T-cell (primary cell): ENCODE measurements at regions not wholly inside any gene's neighbourhood (a gene's known extent, or its start where the extent isn't known, plus 50 kb on each side); places are given as distances from the start of the nearest gene placed in this dataset.
"Not testable (repeated sequence)": the region's sequence is repeated elsewhere in the genome, so short reads cannot be mapped to it uniquely, and the experiment has no call there.

ENCODE experiments used
- ATAC-seq, 4 experiments: fragments of 200-7000 bp in 3 of 4; fragments of 150-1000 bp in 1 of 4; cut with Tn5 transposase; replicated peaks in 1 of 4; 1 replicate in 3 of 4; 2 replicates in 1 of 4; pipeline ENCODE4 v1.10.0; 2021; ENCODE audit warnings: moderate library complexity in 3 of 4, mild to moderate bottlenecking in 2 of 4, moderate number of reproducible peaks in 1 of 4
- CTCF ChIA-PET, 2 donors: fragments of 300-600 bp; sonication (Branson Sonifier 250); formaldehyde crosslinking; loops; one replicate each; lab custom pipeline; 2022; ENCODE audit warnings: antibody characterized with exemption in 2 of 2; lab: Charles Lee
- POLR2A ChIA-PET, 2 donors: fragments of 300-600 bp; sonication (Branson Sonifier 250); formaldehyde crosslinking; loops; one replicate each; lab custom pipeline; 2022; ENCODE audit warnings: antibody characterized with exemption in 2 of 2; lab: Charles Lee
- DNase-seq, 35 experiments: peaks; one replicate each; pipeline versions ENCODE4 v3.0.0 to v3.0.0-alpha.2; 2013 to 2023
- H3K27ac ChIP-seq: one replicate; pipeline ENCODE4 v1.5.1; 2013; ENCODE audit warnings: low read length
- H3K27me3 ChIP-seq, 2 experiments: replicated peaks in 1 of 2; 1 replicate in 1 of 2; 2 replicates in 1 of 2; pipeline versions ENCODE4 v1.6.1 to v1.7.0; 2013; ENCODE audit warnings: low read length in 1 of 2, mixed read lengths in 1 of 2; ENCODE audit not compliant: control insufficient read depth in 2 of 2, insufficient read depth in 2 of 2; ENCODE audit errors: extremely low read depth in 1 of 2
- H3K36me3 ChIP-seq, 2 donors: 1 replicate in 1 of 2; 2 replicates in 1 of 2; pipeline versions ENCODE4 v1.6.1 to v1.7.0; 2013; ENCODE audit warnings: low read length in 1 of 2; ENCODE audit not compliant: control insufficient read depth in 2 of 2, insufficient read depth in 1 of 2; ENCODE audit errors: extremely low read depth in 1 of 2
- H3K4me1 ChIP-seq, 2 experiments: 1 replicate in 1 of 2; 2 replicates in 1 of 2; pipeline versions ENCODE4 v1.6.1 to v1.7.0; 2013; ENCODE audit warnings: low read length in 2 of 2, mixed read lengths in 1 of 2; ENCODE audit not compliant: insufficient read depth in 2 of 2, control insufficient read depth in 1 of 2; ENCODE audit errors: extremely low read depth in 1 of 2
- H3K4me3 ChIP-seq, 2 donors: 1 replicate in 1 of 2; 2 replicates in 1 of 2; pipeline versions ENCODE4 v1.5.1 to v1.7.0; 2013; ENCODE audit warnings: mild to moderate bottlenecking in 2 of 2, low read length in 1 of 2, moderate library complexity in 1 of 2; ENCODE audit not compliant: control insufficient read depth in 1 of 2; ENCODE audit errors: extremely low read depth in 1 of 2
- H3K9me3 ChIP-seq: 2 replicates; pipeline ENCODE4 v1.7.0; 2013
- H3K27ac Mint-ChIP-seq, 2 donors: one replicate each; pipeline ENCODE4 v1.8.0; 2020 to 2021; ENCODE audit warnings: mild to moderate bottlenecking in 2 of 2, mixed read lengths in 2 of 2
- H3K27me3 Mint-ChIP-seq, 2 donors: one replicate each; pipeline ENCODE4 v1.8.0; 2021 to 2022; ENCODE audit warnings: mixed read lengths in 2 of 2
- H3K36me3 Mint-ChIP-seq: one replicate; pipeline ENCODE4 v1.8.0; 2021; ENCODE audit warnings: mixed read lengths
- H3K4me1 Mint-ChIP-seq, 3 donors: one replicate each; pipeline ENCODE4 v1.8.0; 2020 to 2022; ENCODE audit warnings: mixed read lengths in 3 of 3, mild to moderate bottlenecking in 1 of 3
- H3K4me3 Mint-ChIP-seq, 3 donors: one replicate each; pipeline ENCODE4 v1.8.0; 2020 to 2022; ENCODE audit warnings: mild to moderate bottlenecking in 3 of 3, mixed read lengths in 3 of 3, moderate library complexity in 3 of 3
- H3K9me3 Mint-ChIP-seq, 3 donors: one replicate each; pipeline ENCODE4 v1.8.0; 2020 to 2022; ENCODE audit warnings: mixed read lengths in 3 of 3
- WGBS: methylation state at CpG from one replicate; pipeline ENCODE4 v1.1.5; 2013; ENCODE audit warnings: missing lambda C conversion rate; ENCODE audit not compliant: insufficient coverage; 5-methylcytosine and 5-hydroxymethylcytosine counted together

DNA sequence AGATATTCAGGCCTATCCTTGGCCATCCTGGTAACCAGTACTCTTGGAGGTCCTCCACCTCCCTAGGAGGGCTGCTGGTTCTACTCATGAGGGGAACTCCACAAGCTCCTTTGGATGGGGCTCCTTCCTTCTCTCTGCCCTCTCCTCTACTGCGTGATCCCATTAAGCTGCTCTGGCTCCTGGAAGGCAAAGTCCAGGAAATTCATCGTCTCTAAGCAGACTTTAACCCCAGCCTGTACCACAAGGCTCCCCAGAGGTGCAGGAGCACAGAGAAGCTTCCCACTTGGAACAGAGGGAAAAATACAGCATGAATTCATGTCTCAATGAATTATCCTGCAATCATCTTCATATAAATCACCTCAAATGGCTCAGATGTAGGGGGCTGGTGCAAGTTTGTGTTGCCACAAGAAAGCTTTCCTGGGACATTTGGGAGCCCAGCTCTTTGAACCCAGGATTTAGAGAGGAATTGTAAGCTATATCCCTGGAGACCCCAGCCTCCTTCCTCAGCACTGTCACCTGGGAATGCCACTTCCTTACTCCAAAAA is 355.4 kb downstream of the CDC5L start:
- peaks cover 0 to 2% of the 10 kb centered on the region in 2 donors for H3K27me3 Mint-ChIP-seq
- H3K4me3 Mint-ChIP-seq = no peak overlapping the region
- H3K36me3 Mint-ChIP-seq = no peaks in the 10 kb centered on the region
- POLR2A ChIA-PET = no interaction called here
- H3K27ac Mint-ChIP-seq = no peak overlapping the region
- ATAC-seq (no peak), DNase-seq (no peak)
- H3K9me3 ChIP-seq = no peaks in the 10 kb centered on the region
- peaks cover 0 to 5% (median 2%) of the 10 kb centered on the region in 3 donors for H3K9me3 Mint-ChIP-seq
- 0% methylated on average over 1 of the region's 2 CpGs for WGBS
- H3K4me3 ChIP-seq = no peak overlapping the region
- no peaks in the 10 kb centered on the region for H3K36me3 ChIP-seq
- H3K4me1 ChIP-seq = no peaks in the 10 kb centered on the region
- no peak overlapping the region for H3K27ac ChIP-seq
- CTCF ChIA-PET = no interaction called here
- H3K4me1 Mint-ChIP-seq = no peaks in the 10 kb centered on the region
- peaks cover 0 to 4% of the 10 kb centered on the region in 2 experiments for H3K27me3 ChIP-seq

DNA sequence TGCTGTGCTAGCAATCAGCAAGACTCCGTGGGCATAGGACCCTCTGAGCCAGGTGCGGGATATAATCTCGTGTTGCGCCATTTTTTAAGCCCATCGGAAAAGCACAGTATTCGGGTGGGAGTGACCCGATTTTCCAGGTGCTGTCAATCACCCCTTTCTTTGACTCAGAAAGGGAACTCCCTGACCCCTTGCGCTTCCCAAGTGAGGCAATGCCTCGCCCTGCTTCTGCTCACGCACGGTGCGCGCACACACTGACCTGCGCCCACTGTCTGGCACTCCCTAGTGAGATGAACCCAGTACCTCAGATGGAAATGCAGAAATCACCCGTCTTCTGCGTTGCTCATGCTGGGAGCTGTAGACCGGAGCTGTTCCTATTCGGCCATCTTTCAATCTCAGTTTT is 372.6 kb downstream of the CDC5L start:
- H3K27me3 Mint-ChIP-seq, H3K27ac ChIP-seq, H3K4me3 Mint-ChIP-seq, H3K27ac Mint-ChIP-seq, ATAC-seq, CTCF ChIA-PET, H3K4me1 ChIP-seq, H3K36me3 Mint-ChIP-seq, H3K4me1 Mint-ChIP-seq, H3K4me3 ChIP-seq, DNase-seq, H3K36me3 ChIP-seq, H3K27me3 ChIP-seq, H3K9me3 ChIP-seq, POLR2A ChIA-PET: not testable (repeated sequence)
- H3K9me3 Mint-ChIP-seq = peaks cover 3 to 30% (median 22%) of the 10 kb centered on the region in 3 donors
- WGBS = 98% methylated on average over 15 of the region's 18 CpGs

- H3K4me3 Mint-ChIP-seq = no peak overlapping the region
- no peak for ATAC-seq
These were observed 373.5 kb downstream of the CDC5L start for GRCh38 chr6:44761046-44761445.

GRCh38 chr6:44762496-44762895 is 375.0 kb downstream of the CDC5L start:
- Mint-ChIP-seq H3K4me1 (no peaks in the 10 kb centered on the region), H3K27ac (no peak overlapping the region), H3K9me3 (peaks cover 0 to 35% (median 22%) of the 10 kb centered on the region in 3 donors), H3K36me3 (no peaks in the 10 kb centered on the region), H3K27me3 (peaks cover 0 to 1% of the 10 kb centered on the region in 2 donors), H3K4me3 (no peak overlapping the region)
- H3K27ac ChIP-seq = no peak overlapping the region
- H3K36me3 ChIP-seq = no peaks in the 10 kb centered on the region
- DNase-seq = no peak
- H3K4me1 ChIP-seq = no peaks in the 10 kb centered on the region
- POLR2A ChIA-PET = no interaction called here
- ATAC-seq = no peak
- H3K27me3 ChIP-seq = no peaks in the 10 kb centered on the region
- WGBS = no CpG with 5 or more reads among the region's 1 CpG
- peaks cover 8% of the 10 kb centered on the region for H3K9me3 ChIP-seq
- CTCF ChIA-PET = interaction anchor here in 1 of 2 donors (0.7 kb wide), 1 partner anchor 253 kb away, joined by 3 read pairs; no protein-coding TSS in a partner anchor
- no peak overlapping the region for H3K4me3 ChIP-seq

More at GRCh38 chr6:44761046-44761445, 373.5 kb downstream of the CDC5L start:
- H3K27me3 Mint-ChIP-seq = peaks cover 0 to 1% of the 10 kb centered on the region in 2 donors
- no peaks in the 10 kb centered on the region for H3K4me1 Mint-ChIP-seq
- ChIA-PET CTCF (no interaction called here), POLR2A (no interaction called here)
- H3K9me3 Mint-ChIP-seq = peaks cover 0 to 35% (median 22%) of the 10 kb centered on the region in 3 donors
- H3K27ac ChIP-seq = no peak overlapping the region
- no peaks in the 10 kb centered on the region for H3K4me1 ChIP-seq
- H3K4me3 ChIP-seq = no peak overlapping the region
- no peaks in the 10 kb centered on the region for H3K36me3 ChIP-seq
- no peaks in the 10 kb centered on the region for H3K27me3 ChIP-seq
- no peak overlapping the region for H3K27ac Mint-ChIP-seq
- no peak for DNase-seq
- H3K36me3 Mint-ChIP-seq = no peaks in the 10 kb centered on the region
- peaks cover 8% of the 10 kb centered on the region for H3K9me3 ChIP-seq

GRCh38 chr6:44771647-44772415 is 384.3 kb downstream of the CDC5L start:
- Mint-ChIP-seq H3K4me3 (no peak overlapping the region), H3K4me1 (peaks cover 3 to 15% (median 11%) of the 10 kb centered on the region in 3 donors), H3K9me3 (peaks cover 0 to 7% (median 0%) of the 10 kb centered on the region in 3 donors), H3K27ac (no peak overlapping the region), H3K27me3 (peaks cover 0 to 1% of the 10 kb centered on the region in 2 donors), H3K36me3 (no peaks in the 10 kb centered on the region)
- ChIA-PET POLR2A (no interaction called here), CTCF (interaction anchor here in 1 of 2 donors (0.6 kb wide), 1 partner anchor 42 kb away, joined by 3 read pairs; no protein-coding TSS in a partner anchor)
- Histone ChIP-seq H3K27ac (no peak overlapping the region), H3K27me3 (no peaks in the 10 kb centered on the region), H3K4me3 (no peak overlapping the region), H3K36me3 (no peaks in the 10 kb centered on the region), H3K4me1 (no peaks in the 10 kb centered on the region), H3K9me3 (no peaks in the 10 kb centered on the region)
- WGBS = no CpG with 5 or more reads among the region's 4 CpGs
- ATAC-seq (no peak), DNase-seq (no peak)

GRCh38 chr6:44772838-44773237 is 385.3 kb downstream of the CDC5L start:
- H3K9me3 ChIP-seq = no peaks in the 10 kb centered on the region
- ATAC-seq (no peak), DNase-seq (no peak)
- H3K36me3 ChIP-seq = no peaks in the 10 kb centered on the region
- no peak overlapping the region for H3K4me3 Mint-ChIP-seq
- no peaks in the 10 kb centered on the region for H3K36me3 Mint-ChIP-seq
- no peaks in the 10 kb centered on the region for H3K4me1 ChIP-seq
- no peak overlapping the region for H3K27ac Mint-ChIP-seq
- no peak overlapping the region for H3K27ac ChIP-seq
- H3K9me3 Mint-ChIP-seq = peaks cover 0 to 7% (median 0%) of the 10 kb centered on the region in 3 donors
- CTCF ChIA-PET = interaction anchor here in 1 of 2 donors (0.6 kb wide), 1 partner anchor 41 kb away, joined by 3 read pairs; no protein-coding TSS in a partner anchor
- peaks cover 0 to 1% of the 10 kb centered on the region in 2 donors for H3K27me3 Mint-ChIP-seq
- no peaks in the 10 kb centered on the region for H3K27me3 ChIP-seq
- peaks cover 3 to 14% (median 11%) of the 10 kb centered on the region in 3 donors for H3K4me1 Mint-ChIP-seq
- POLR2A ChIA-PET = no interaction called here
- H3K4me3 ChIP-seq = no peak overlapping the region
